BJ (cell line): ENCODE measurements at regions not wholly inside any gene's neighbourhood (a gene's known extent, or its start where the extent isn't known, plus 50 kb on each side); places are given as distances from the start of the nearest gene placed in this dataset.

Source experiments
- CTCF ChIA-PET: fragments of 350-600 bp; formaldehyde crosslinking; extraction: SDS; loops from one replicate; lab custom pipeline; 2021; ENCODE audit warnings: antibody characterized with exemption, inconsistent platforms; lab: Yijun Ruan, JAX
- POLR2A ChIA-PET: fragments of 300-600 bp; sonication (Branson Sonifier 250); formaldehyde crosslinking; extraction: SDS; loops from one replicate; lab custom pipeline; 2021; ENCODE audit warnings: antibody characterized with exemption; lab: Charles Lee
- DNase-seq: peaks from one replicate; pipeline ENCODE4 v3.0.0-alpha.2; 2011; ENCODE audit warnings: low read depth
- H3K27me3 ChIP-seq: 2 replicates; pipeline ENCODE4 v1.6.0; 2011; ENCODE audit warnings: low read length; ENCODE audit not compliant: control insufficient read depth, insufficient read depth
- H3K36me3 ChIP-seq: 2 replicates; pipeline ENCODE4 v1.5.1; 2011; ENCODE audit warnings: low read length; ENCODE audit not compliant: control insufficient read depth, insufficient read depth
- H3K4me3 ChIP-seq: 2 replicates; pipeline ENCODE4 v1.5.1; 2011; ENCODE audit warnings: low read depth, mild to moderate bottlenecking, control low read depth, low read length
- TF ChIP-seq, protein P1 (sequence below): IDR thresholded peaks from 2 replicates; pipeline ENCODE4 v1.5.1; 2011; ENCODE audit warnings: low read depth, mild to moderate bottlenecking, control low read depth, inconsistent platforms, low read length, moderate library complexity; ENCODE audit not compliant: insufficient read depth

- ChIA-PET POLR2A (no interaction called here), CTCF (interaction anchor here (0.8 to 1.2 kb wide), 3 partner anchors 9 to 414 kb away, joined by 3 read pairs; no protein-coding TSS in a partner anchor)
- no peaks in the 10 kb centered on the region for H3K36me3 ChIP-seq
- H3K27me3 ChIP-seq: no peaks in the 10 kb centered on the region
- H3K4me3 ChIP-seq: no peak overlapping the region
- peak; percentile 26 for DNase-seq
- TF ChIP-seq, protein P1, sequence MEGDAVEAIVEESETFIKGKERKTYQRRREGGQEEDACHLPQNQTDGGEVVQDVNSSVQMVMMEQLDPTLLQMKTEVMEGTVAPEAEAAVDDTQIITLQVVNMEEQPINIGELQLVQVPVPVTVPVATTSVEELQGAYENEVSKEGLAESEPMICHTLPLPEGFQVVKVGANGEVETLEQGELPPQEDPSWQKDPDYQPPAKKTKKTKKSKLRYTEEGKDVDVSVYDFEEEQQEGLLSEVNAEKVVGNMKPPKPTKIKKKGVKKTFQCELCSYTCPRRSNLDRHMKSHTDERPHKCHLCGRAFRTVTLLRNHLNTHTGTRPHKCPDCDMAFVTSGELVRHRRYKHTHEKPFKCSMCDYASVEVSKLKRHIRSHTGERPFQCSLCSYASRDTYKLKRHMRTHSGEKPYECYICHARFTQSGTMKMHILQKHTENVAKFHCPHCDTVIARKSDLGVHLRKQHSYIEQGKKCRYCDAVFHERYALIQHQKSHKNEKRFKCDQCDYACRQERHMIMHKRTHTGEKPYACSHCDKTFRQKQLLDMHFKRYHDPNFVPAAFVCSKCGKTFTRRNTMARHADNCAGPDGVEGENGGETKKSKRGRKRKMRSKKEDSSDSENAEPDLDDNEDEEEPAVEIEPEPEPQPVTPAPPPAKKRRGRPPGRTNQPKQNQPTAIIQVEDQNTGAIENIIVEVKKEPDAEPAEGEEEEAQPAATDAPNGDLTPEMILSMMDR: no peak
Measured at GRCh38 chr9:99680191-99680590, 141.5 kb upstream of the NR4A3 start.

DNA sequence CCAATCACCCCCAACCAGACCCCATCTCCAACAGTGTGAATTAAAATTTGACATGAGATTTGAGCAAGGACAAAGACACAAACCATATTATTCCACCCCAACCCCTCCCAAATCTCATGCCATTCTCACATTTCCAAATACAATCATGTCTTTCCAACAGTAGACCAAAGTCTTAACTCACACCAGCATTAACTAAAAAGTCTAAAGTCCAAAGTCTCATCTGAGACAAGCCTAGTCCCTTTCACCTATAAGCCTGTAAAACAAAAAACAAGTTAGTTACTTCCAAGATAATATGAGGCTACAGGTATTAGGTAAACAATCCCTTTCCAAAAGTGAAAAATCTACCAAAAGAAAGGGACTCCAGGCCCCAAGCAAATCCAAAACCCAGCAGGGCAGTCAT, 140.6 kb upstream of the NR4A3 start:
- TF ChIP-seq, protein P1: no peak
- Histone ChIP-seq H3K4me3 (no peak overlapping the region), H3K27me3 (no peaks in the 10 kb centered on the region), H3K36me3 (no peaks in the 10 kb centered on the region)
- CTCF ChIA-PET: interaction anchor here (0.9 to 1.2 kb wide), 2 partner anchors 8 to 415 kb away, joined by 3 read pairs; no protein-coding TSS in a partner anchor
- DNase-seq: no peak
- POLR2A ChIA-PET: no interaction called here

DNA sequence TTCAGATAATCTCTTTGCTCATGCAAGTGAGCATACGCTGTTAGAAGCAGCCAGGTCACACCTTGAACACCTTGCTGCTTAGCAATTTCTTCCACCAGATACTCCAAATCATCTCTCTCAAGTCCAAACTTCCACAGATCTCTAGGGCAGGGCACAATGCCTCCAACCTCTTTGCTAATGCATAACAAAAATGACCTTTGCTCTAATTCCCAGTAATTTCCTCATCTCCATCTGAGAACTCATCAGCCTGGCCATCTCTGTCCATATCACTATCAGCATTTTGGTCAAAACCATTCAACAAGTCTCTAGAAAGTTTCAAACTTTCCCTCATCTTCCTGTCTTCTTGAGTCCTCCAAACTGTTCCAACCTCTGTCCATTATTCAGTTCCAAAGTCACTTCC, 139.3 kb upstream of the NR4A3 start:
- H3K27me3 ChIP-seq: no peaks in the 10 kb centered on the region
- POLR2A ChIA-PET: no interaction called here
- H3K4me3 ChIP-seq: no peak overlapping the region
- CTCF ChIA-PET: no interaction called here
- TF ChIP-seq, protein P1: no peak
- DNase-seq: no peak
- H3K36me3 ChIP-seq: no peaks in the 10 kb centered on the region

GRCh38 chr9:99682870-99683269, 138.8 kb upstream of the NR4A3 start:
- H3K36me3 ChIP-seq: no peaks in the 10 kb centered on the region
- DNase-seq: no peak
- CTCF ChIA-PET: no interaction called here
- POLR2A ChIA-PET: no interaction called here
- no peak overlapping the region for H3K4me3 ChIP-seq
- H3K27me3 ChIP-seq: no peaks in the 10 kb centered on the region
- TF ChIP-seq, protein P1: no peak

- ChIA-PET POLR2A (no interaction called here), CTCF (interaction anchor here (0.7 kb wide), 1 partner anchor 107 kb away, joined by 3 read pairs; no protein-coding TSS in a partner anchor)
- TF ChIP-seq, protein P1: no peak
- Histone ChIP-seq H3K27me3 (no peaks in the 10 kb centered on the region; the same call in 1 of the 2 replicates), H3K36me3 (no peaks in the 10 kb centered on the region), H3K4me3 (no peak overlapping the region)
- DNase-seq: no peak
Measured at GRCh38 chr9:99690573-99690972, 131.1 kb upstream of the NR4A3 start.
